ENCODE measurements at regions not wholly inside any gene's neighbourhood (a gene's known extent, or its start where the extent isn't known, plus 50 kb on each side); places are given as distances from the start of the nearest gene placed in this dataset.
A peak's percentile ranks its signal among the peaks of the same experiment; 100 is the strongest.

DNA sequence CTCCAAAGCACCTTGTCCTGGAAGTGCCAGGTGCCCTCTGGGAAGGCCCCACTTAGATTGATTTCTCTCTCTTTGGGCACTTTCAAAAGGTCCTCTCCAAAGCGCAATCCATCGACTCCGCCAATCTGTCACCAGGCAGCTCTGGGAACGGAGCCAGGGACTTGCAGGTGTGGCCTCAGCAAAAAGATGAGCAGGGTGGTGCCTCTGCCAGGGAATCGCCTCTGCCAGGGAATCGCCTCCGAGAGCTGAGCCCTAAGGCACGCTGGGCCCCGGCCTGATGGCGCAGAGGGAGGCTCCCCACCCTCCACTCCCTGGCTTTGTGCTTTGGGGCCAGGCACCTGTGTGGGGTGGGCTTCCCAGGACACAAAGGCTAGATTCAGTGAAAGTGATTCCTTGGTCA, 1391.3 kb downstream of the TBC1D22A start:
- Mint-ChIP-seq H3K36me3 (no peaks in the 10 kb centered on the region), H3K27me3 (peaks cover 11% of the 10 kb centered on the region), H3K4me1 (no peaks in the 10 kb centered on the region), H3K4me3 (no peak overlapping the region), H3K9me3 (peaks cover 0 to 2% (median 0%) of the 10 kb centered on the region in 7 donors), H3K27ac (no peak overlapping the region)
- H3K4me3 ChIP-seq (ENCODE audit: low read depth, low read length), result no peak overlapping the region
- no peak for DNase-seq
- H3K4me1 ChIP-seq (ENCODE audit: control insufficient read depth, insufficient read depth, low read length, poor library complexity, severe bottlenecking), result no peaks in the 10 kb centered on the region
- H3K27ac ChIP-seq (ENCODE audit: insufficient read depth, low read length, poor library complexity, severe bottlenecking), result no peak overlapping the region
- no peaks in the 10 kb centered on the region for H3K9me3 ChIP-seq (ENCODE audit: control insufficient read depth in 2 of 2, low read length in 2 of 2)
- H3K36me3 ChIP-seq (ENCODE audit: control insufficient read depth, insufficient read depth, low read length), result no peaks in the 10 kb centered on the region
- no peaks in the 10 kb centered on the region for H3K27me3 ChIP-seq (ENCODE audit: control insufficient read depth, insufficient read depth, low read length)
- ATAC-seq (ENCODE audit: low read depth in 2 of 2), result no peak

DNA sequence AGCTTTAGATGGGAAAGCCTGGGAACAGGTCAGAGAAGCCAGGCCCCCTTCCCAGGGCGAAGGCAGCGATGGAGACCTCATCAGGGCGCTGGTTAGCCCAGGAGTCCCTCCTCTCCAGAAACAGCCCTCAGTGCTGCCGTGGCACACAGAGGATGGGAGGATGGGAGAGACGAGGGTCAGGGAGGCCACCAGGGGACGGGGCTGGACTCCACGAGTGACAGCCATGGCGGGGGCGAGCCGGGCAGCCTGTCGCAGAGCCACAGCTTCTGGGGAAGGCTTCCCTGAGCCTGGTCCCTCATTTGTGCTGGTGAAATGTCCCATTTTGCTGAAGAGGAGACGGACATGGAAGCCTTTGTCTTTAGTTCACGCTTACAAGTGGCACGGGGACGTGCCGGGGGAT, 1390.5 kb downstream of the TBC1D22A start:
- no peaks in the 10 kb centered on the region for H3K36me3 Mint-ChIP-seq
- no peak overlapping the region for H3K27ac ChIP-seq (ENCODE audit: insufficient read depth, low read length, poor library complexity, severe bottlenecking)
- H3K4me3 ChIP-seq (ENCODE audit: low read depth, low read length), result no peak overlapping the region
- H3K9me3 ChIP-seq (ENCODE audit: control insufficient read depth in 2 of 2, low read length in 2 of 2), result no peaks in the 10 kb centered on the region
- no peak for DNase-seq
- no peaks in the 10 kb centered on the region for H3K4me1 ChIP-seq (ENCODE audit: control insufficient read depth, insufficient read depth, low read length, poor library complexity, severe bottlenecking)
- ATAC-seq (ENCODE audit: low read depth in 2 of 2), result no peak
- no peaks in the 10 kb centered on the region for H3K36me3 ChIP-seq (ENCODE audit: control insufficient read depth, insufficient read depth, low read length)
- H3K27me3 ChIP-seq (ENCODE audit: control insufficient read depth, insufficient read depth, low read length), result no peaks in the 10 kb centered on the region
- no peak overlapping the region for H3K27ac Mint-ChIP-seq
- peaks cover 0 to 2% (median 0%) of the 10 kb centered on the region in 7 donors for H3K9me3 Mint-ChIP-seq
- no peaks in the 10 kb centered on the region for H3K4me1 Mint-ChIP-seq
- no peak overlapping the region for H3K4me3 Mint-ChIP-seq
- H3K27me3 Mint-ChIP-seq, result peaks cover 11% of the 10 kb centered on the region

DNA sequence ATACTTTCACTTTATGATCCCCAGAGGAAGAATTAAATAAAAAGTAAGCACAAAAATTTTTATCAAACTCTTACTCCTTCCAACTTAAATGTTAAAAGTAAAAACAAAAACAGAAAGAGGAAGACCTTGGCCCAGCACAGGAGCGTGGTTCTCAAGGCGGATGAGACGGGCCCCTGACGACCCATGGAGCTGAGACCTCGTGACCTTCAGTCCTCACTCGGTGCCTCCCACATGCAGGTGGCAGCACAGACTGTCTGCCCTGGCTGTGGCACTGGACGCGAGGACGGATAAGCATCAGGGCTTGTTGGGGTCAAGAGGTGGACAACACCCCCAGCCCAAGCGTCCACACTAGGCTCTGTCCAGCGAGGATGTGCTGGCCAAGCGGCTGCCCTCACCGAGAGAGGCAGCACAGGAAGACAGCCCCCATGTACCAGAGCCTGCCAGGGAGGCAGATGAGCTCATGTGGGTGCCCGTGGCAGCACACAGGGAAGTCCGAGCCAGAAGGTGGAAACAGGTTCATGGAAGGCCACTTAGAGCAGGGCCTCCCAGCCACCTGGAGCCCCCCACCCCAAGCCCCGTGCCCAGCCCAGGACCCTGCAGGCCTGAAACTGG, 1389.8 kb downstream of the TBC1D22A start:
- Histone ChIP-seq H3K4me1 (ENCODE audit: control insufficient read depth, insufficient read depth, low read length, poor library complexity, severe bottlenecking) (no peaks in the 10 kb centered on the region), H3K27ac (ENCODE audit: insufficient read depth, low read length, poor library complexity, severe bottlenecking) (no peak overlapping the region), H3K36me3 (ENCODE audit: control insufficient read depth, insufficient read depth, low read length) (no peaks in the 10 kb centered on the region), H3K9me3 (ENCODE audit: control insufficient read depth in 2 of 2, low read length in 2 of 2) (no peaks in the 10 kb centered on the region), H3K4me3 (ENCODE audit: low read depth, low read length) (no peak overlapping the region), H3K27me3 (ENCODE audit: control insufficient read depth, insufficient read depth, low read length) (no peaks in the 10 kb centered on the region)
- no peaks in the 10 kb centered on the region for H3K36me3 Mint-ChIP-seq
- peaks cover 0 to 2% (median 0%) of the 10 kb centered on the region in 7 donors for H3K9me3 Mint-ChIP-seq
- DNase-seq, result no peak
- H3K4me3 Mint-ChIP-seq, result no peak overlapping the region
- peaks cover 8% of the 10 kb centered on the region for H3K27me3 Mint-ChIP-seq
- no peaks in the 10 kb centered on the region for H3K4me1 Mint-ChIP-seq
- no peak overlapping the region for H3K27ac Mint-ChIP-seq
- no peak for ATAC-seq (ENCODE audit: low read depth in 2 of 2)

DNA sequence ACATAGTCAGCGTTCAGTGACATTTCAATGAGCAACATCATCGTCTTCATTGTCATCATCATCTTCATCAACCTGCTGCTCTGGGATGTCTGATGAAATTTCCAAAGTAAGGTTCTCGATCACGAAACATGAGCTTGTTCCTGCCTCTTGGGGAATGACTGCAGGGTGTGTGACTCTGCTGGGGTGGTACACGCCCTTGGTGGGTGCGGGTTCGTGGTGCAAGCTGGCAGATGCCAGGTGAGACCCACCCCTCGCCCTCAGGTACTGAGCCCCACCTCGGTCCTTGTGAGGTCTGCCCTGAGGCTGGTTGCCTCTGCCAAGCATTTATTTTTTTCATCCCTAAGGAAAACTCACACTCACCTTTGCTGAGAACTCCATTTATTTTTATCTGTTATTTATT, 1389.2 kb downstream of the TBC1D22A start:
- H3K27me3 Mint-ChIP-seq, result peaks cover 4% of the 10 kb centered on the region
- no peak overlapping the region for H3K4me3 Mint-ChIP-seq
- Histone ChIP-seq H3K9me3 (ENCODE audit: control insufficient read depth in 2 of 2, low read length in 2 of 2) (no peaks in the 10 kb centered on the region), H3K27ac (ENCODE audit: insufficient read depth, low read length, poor library complexity, severe bottlenecking) (no peak overlapping the region), H3K36me3 (ENCODE audit: control insufficient read depth, insufficient read depth, low read length) (no peaks in the 10 kb centered on the region), H3K27me3 (ENCODE audit: control insufficient read depth, insufficient read depth, low read length) (no peaks in the 10 kb centered on the region), H3K4me3 (ENCODE audit: low read depth, low read length) (no peak overlapping the region), H3K4me1 (ENCODE audit: control insufficient read depth, insufficient read depth, low read length, poor library complexity, severe bottlenecking) (no peaks in the 10 kb centered on the region)
- H3K36me3 Mint-ChIP-seq, result no peaks in the 10 kb centered on the region
- no peak overlapping the region for H3K27ac Mint-ChIP-seq
- H3K4me1 Mint-ChIP-seq, result no peaks in the 10 kb centered on the region
- DNase-seq, result no peak
- H3K9me3 Mint-ChIP-seq, result peaks cover 0 to 2% (median 0%) of the 10 kb centered on the region in 7 donors
- no peak for ATAC-seq (ENCODE audit: low read depth in 2 of 2)

DNA sequence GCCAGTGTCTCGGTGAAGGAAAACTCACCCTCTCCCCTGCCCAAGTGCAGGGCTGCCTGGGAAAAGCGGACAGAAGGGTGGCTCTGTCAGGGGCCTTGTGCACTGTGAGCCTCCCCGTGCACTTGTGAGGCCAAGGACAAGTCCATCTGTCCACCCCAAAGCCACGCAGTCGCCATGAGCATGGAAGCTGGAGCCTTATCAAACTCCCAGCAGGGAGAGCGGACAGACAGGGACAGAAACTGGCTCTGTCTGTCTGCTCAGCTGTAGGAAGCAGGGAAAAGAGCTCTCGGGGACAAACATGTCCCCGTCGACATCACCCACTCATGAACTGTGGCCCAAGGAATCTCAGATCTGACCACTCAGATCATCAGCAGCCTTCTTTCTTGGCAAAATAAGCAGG, 1385.4 kb downstream of the TBC1D22A start:
- Mint-ChIP-seq H3K27ac (no peak overlapping the region), H3K4me3 (no peak overlapping the region), H3K4me1 (peaks cover 0 to 2% (median 0%) of the 10 kb centered on the region in 4 donors), H3K36me3 (no peaks in the 10 kb centered on the region), H3K9me3 (no peaks in the 10 kb centered on the region), H3K27me3 (peaks cover 16% of the 10 kb centered on the region)
- Histone ChIP-seq H3K9me3 (ENCODE audit: control insufficient read depth in 2 of 2, low read length in 2 of 2) (no peaks in the 10 kb centered on the region), H3K27me3 (ENCODE audit: control insufficient read depth, insufficient read depth, low read length) (no peaks in the 10 kb centered on the region), H3K36me3 (ENCODE audit: control insufficient read depth, insufficient read depth, low read length) (no peaks in the 10 kb centered on the region), H3K4me1 (ENCODE audit: control insufficient read depth, insufficient read depth, low read length, poor library complexity, severe bottlenecking) (no peaks in the 10 kb centered on the region), H3K27ac (ENCODE audit: insufficient read depth, low read length, poor library complexity, severe bottlenecking) (no peak overlapping the region), H3K4me3 (ENCODE audit: low read depth, low read length) (no peak overlapping the region)
- ATAC-seq (ENCODE audit: low read depth in 2 of 2) (no peak), DNase-seq (no peak)

DNA sequence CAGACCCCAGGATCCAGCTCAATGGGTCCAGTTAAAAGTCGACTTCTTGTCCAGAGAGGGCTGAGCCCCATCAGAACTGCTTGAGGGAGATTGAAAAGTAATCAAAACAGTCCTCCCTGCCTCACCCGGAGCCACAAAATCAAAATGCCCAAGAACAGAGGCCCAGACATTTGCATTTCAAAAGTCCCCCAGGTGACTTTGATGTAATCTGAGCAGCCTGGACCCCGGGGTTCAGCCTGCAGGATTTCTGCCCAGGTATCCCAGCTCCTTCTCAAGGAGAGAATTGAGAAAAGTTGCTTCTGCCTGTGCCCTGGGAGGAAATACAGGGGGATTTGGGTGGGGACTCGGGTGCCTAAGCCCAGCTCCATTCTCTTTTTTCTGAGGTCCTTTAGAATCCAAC, 1385.0 kb downstream of the TBC1D22A start:
- no peaks in the 10 kb centered on the region for H3K36me3 ChIP-seq (ENCODE audit: control insufficient read depth, insufficient read depth, low read length)
- H3K27ac ChIP-seq (ENCODE audit: insufficient read depth, low read length, poor library complexity, severe bottlenecking), result no peak overlapping the region
- no peaks in the 10 kb centered on the region for H3K9me3 ChIP-seq (ENCODE audit: control insufficient read depth in 2 of 2, low read length in 2 of 2)
- Mint-ChIP-seq H3K27ac (no peak overlapping the region), H3K36me3 (no peaks in the 10 kb centered on the region), H3K9me3 (no peaks in the 10 kb centered on the region), H3K27me3 (peaks cover 16% of the 10 kb centered on the region), H3K4me3 (no peak overlapping the region), H3K4me1 (peaks cover 0 to 2% (median 0%) of the 10 kb centered on the region in 4 donors)
- ATAC-seq (ENCODE audit: low read depth in 2 of 2) (no peak), DNase-seq (no peak)
- H3K27me3 ChIP-seq (ENCODE audit: control insufficient read depth, insufficient read depth, low read length), result no peaks in the 10 kb centered on the region
- H3K4me3 ChIP-seq (ENCODE audit: low read depth, low read length), result no peak overlapping the region
- no peaks in the 10 kb centered on the region for H3K4me1 ChIP-seq (ENCODE audit: control insufficient read depth, insufficient read depth, low read length, poor library complexity, severe bottlenecking)

DNA sequence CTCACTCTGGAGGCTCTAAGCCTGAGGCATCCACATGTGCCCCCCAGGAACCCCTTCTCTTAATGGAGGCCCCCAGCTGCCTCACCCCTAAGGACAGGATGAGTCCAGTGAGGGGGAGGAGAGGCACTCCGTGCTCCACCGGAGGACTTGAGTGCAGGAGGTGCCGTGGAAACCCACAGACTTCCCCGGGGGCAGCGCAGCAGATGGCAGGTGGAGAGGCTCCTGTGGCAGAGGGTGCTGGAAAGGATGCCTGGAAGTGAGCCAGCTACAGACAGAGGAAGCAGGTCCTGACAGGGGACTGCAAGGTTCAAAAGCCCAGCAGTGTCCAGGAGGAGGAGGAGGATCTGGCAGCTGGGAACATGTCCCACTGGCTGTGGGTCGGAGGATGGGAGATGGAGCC, 1384.0 kb downstream of the TBC1D22A start:
- Histone ChIP-seq H3K36me3 (ENCODE audit: control insufficient read depth, insufficient read depth, low read length) (no peaks in the 10 kb centered on the region), H3K9me3 (ENCODE audit: control insufficient read depth in 2 of 2, low read length in 2 of 2) (no peaks in the 10 kb centered on the region), H3K4me1 (ENCODE audit: control insufficient read depth, insufficient read depth, low read length, poor library complexity, severe bottlenecking) (no peaks in the 10 kb centered on the region), H3K27ac (ENCODE audit: insufficient read depth, low read length, poor library complexity, severe bottlenecking) (no peak overlapping the region), H3K4me3 (ENCODE audit: low read depth, low read length) (no peak overlapping the region), H3K27me3 (ENCODE audit: control insufficient read depth, insufficient read depth, low read length) (no peaks in the 10 kb centered on the region)
- no peak overlapping the region for H3K4me3 Mint-ChIP-seq
- ATAC-seq (ENCODE audit: low read depth in 2 of 2) (no peak), DNase-seq (no peak)
- H3K9me3 Mint-ChIP-seq, result no peaks in the 10 kb centered on the region
- peaks cover 0 to 2% (median 0%) of the 10 kb centered on the region in 4 donors for H3K4me1 Mint-ChIP-seq
- no peaks in the 10 kb centered on the region for H3K36me3 Mint-ChIP-seq
- H3K27me3 Mint-ChIP-seq, result peaks cover 16% of the 10 kb centered on the region
- H3K27ac Mint-ChIP-seq, result no peak overlapping the region

- DNase-seq, result no peak
- H3K27ac Mint-ChIP-seq, result peak overlapping the region in 1 of 3 donors; percentile 51
- Histone ChIP-seq H3K27me3 (ENCODE audit: control insufficient read depth, insufficient read depth, low read length) (no peaks in the 10 kb centered on the region), H3K4me3 (ENCODE audit: low read depth, low read length) (no peak overlapping the region), H3K9me3 (ENCODE audit: control insufficient read depth in 2 of 2, low read length in 2 of 2) (no peaks in the 10 kb centered on the region), H3K4me1 (ENCODE audit: control insufficient read depth, insufficient read depth, low read length, poor library complexity, severe bottlenecking) (no peaks in the 10 kb centered on the region), H3K36me3 (ENCODE audit: control insufficient read depth, insufficient read depth, low read length) (no peaks in the 10 kb centered on the region), H3K27ac (ENCODE audit: insufficient read depth, low read length, poor library complexity, severe bottlenecking) (no peak overlapping the region)
- no peaks in the 10 kb centered on the region for H3K36me3 Mint-ChIP-seq
- H3K9me3 Mint-ChIP-seq, result no peaks in the 10 kb centered on the region
- H3K4me1 Mint-ChIP-seq, result peaks cover 0 to 2% (median 0%) of the 10 kb centered on the region in 4 donors
- H3K27me3 Mint-ChIP-seq, result peaks cover 16% of the 10 kb centered on the region
- no peak for ATAC-seq (ENCODE audit: low read depth in 2 of 2)
- no peak overlapping the region for H3K4me3 Mint-ChIP-seq
Measured at GRCh38 chr22:48145738-48146137, 1383.3 kb downstream of the TBC1D22A start.
